ENCODE measurements at regions not wholly inside any gene's neighbourhood (a gene's known extent, or its start where the extent isn't known, plus 50 kb on each side); places are given as distances from the start of the nearest gene placed in this dataset.

- TF ChIP-seq CTCF (IDR thresholded peaks at IDR 0.05; ENCODE audit: poor library complexity) (no peak), EZH2 (IDR thresholded peaks at IDR 0.05; ENCODE audit: borderline replicate concordance) (no peak)
Observed at GRCh38 chr13:59398127-59398526, 765.6 kb downstream of the DIAPH3 start.

Measured in hepatocyte (in vitro differentiated cells).